Neutrophil (primary cell): ENCODE measurements at regions not wholly inside any gene's neighbourhood (a gene's known extent, or its start where the extent isn't known, plus 50 kb on each side); places are given as distances from the start of the nearest gene placed in this dataset.

ENCODE experiments used
- H3K27ac ChIP-seq: fragments of 200-600 bp; sonication (generic); 2 replicates; pipeline ENCODE4 v1.5.1; 2016; ENCODE audit warnings: mild to moderate bottlenecking, moderate library complexity
- H3K27me3 ChIP-seq: fragments of 200-600 bp; sonication (generic); 2 replicates; pipeline ENCODE4 v1.6.0; 2016; ENCODE audit warnings: mild to moderate bottlenecking
- H3K36me3 ChIP-seq: fragments of 200-600 bp; sonication (generic); 2 replicates; pipeline ENCODE4 v1.5.1; 2017
- H3K4me1 ChIP-seq, 2 experiments: fragments of 200-600 bp in 1 of 2; sonication (generic) in 1 of 2; 1 replicate in 1 of 2; 2 replicates in 1 of 2; pipeline versions ENCODE4 v1.5.1 to v1.6.1; 2013 to 2016; ENCODE audit warnings: low read depth in 1 of 2, low read length in 1 of 2, mild to moderate bottlenecking in 1 of 2, moderate library complexity in 1 of 2; ENCODE audit not compliant: control insufficient read depth in 1 of 2, insufficient read depth in 1 of 2
- H3K4me3 ChIP-seq, 2 experiments: fragments of 200-600 bp in 1 of 2; sonication (generic) in 1 of 2; 1 replicate in 1 of 2; 2 replicates in 1 of 2; pipeline ENCODE4 v1.5.1; 2013 to 2016; ENCODE audit warnings: low read depth in 1 of 2, low read length in 1 of 2, mild to moderate bottlenecking in 1 of 2, moderate library complexity in 1 of 2
- H3K9me3 ChIP-seq: fragments of 200-600 bp; sonication (generic); 2 replicates; pipeline ENCODE4 v1.5.1; 2016
- TF ChIP-seq, protein P1 (sequence below): fragments of 200-600 bp; sonication (generic); IDR thresholded peaks from 2 replicates; pipeline ENCODE4 v1.5.1; 2016; ENCODE audit warnings: antibody characterized with exemption

DNA sequence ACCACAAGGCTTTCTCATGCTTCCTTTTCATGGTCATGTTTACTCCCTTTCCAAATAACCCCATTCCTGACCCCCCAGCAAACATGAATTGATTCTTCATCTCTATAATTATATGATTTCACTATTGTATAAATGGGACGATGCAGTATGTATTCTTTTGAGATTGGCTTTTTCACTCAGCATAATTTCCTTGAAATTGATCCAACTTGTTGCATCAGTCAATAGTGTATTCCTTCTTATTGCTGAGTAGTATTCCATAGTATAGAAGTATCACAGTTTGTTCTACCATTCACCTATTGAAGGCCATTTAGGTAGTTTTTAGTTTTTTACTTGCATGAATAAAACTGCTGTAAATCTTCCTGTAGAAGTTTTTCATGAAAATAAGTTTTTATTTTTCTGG, 264.7 kb downstream of the BAMBI start:
- TF ChIP-seq, protein P1, sequence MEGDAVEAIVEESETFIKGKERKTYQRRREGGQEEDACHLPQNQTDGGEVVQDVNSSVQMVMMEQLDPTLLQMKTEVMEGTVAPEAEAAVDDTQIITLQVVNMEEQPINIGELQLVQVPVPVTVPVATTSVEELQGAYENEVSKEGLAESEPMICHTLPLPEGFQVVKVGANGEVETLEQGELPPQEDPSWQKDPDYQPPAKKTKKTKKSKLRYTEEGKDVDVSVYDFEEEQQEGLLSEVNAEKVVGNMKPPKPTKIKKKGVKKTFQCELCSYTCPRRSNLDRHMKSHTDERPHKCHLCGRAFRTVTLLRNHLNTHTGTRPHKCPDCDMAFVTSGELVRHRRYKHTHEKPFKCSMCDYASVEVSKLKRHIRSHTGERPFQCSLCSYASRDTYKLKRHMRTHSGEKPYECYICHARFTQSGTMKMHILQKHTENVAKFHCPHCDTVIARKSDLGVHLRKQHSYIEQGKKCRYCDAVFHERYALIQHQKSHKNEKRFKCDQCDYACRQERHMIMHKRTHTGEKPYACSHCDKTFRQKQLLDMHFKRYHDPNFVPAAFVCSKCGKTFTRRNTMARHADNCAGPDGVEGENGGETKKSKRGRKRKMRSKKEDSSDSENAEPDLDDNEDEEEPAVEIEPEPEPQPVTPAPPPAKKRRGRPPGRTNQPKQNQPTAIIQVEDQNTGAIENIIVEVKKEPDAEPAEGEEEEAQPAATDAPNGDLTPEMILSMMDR: no peak
- H3K27me3 ChIP-seq: peaks cover 37% of the 10 kb centered on the region

DNA sequence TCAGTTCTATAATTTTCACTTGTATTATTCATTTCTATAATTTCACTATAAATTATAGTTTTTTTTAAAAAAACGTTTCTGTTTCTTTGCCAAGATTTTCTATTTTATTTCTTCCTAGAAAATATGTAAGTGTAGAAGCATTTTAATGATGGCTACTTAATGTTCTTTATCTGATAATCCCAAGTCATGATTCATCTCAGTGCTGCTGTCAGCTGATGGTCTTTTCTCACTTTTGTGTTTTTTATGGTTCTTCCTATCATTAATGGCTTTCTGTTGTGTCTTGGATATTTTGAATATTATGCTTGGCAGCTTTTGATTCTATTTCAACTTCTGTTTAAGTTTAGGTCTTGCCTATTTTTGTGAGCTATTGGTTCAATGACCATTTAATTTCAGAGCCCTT, 268.6 kb downstream of the BAMBI start:
- Histone ChIP-seq H3K27me3 (peaks cover 26% of the 10 kb centered on the region), H3K4me3 (no peak overlapping the region), H3K9me3 (no peaks in the 10 kb centered on the region), H3K36me3 (no peaks in the 10 kb centered on the region), H3K4me1 (no peaks in the 10 kb centered on the region), H3K27ac (no peak overlapping the region)
- TF ChIP-seq, protein P1: no peak

More for the DNA sequence above, 264.7 kb downstream of the BAMBI start:
- Histone ChIP-seq H3K9me3 (no peaks in the 10 kb centered on the region), H3K4me1 (no peaks in the 10 kb centered on the region), H3K4me3 (no peak overlapping the region), H3K27ac (no peak overlapping the region), H3K36me3 (no peaks in the 10 kb centered on the region)

DNA sequence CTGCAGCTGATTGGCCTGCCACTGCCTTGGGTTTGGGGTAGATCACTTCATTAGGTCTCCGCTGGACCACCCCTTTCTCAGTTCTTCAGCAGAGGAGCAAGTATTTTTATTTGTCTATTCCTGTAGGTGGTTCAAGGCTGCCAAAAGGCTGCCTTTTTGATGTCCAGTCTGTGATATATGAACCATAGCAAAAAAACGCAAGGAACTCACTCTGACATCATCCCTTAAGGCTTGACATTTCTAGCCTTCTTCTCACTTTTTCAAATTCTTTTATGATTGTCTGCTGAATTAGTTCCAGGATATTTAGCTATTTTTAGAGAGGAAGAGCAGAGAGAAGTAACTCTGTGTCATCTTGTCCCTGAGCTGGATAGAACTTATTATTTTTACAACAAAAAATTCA, 269.2 kb downstream of the BAMBI start:
- Histone ChIP-seq H3K36me3 (no peaks in the 10 kb centered on the region), H3K9me3 (no peaks in the 10 kb centered on the region), H3K4me1 (no peaks in the 10 kb centered on the region), H3K27me3 (peaks cover 26% of the 10 kb centered on the region), H3K4me3 (no peak overlapping the region), H3K27ac (no peak overlapping the region)
- TF ChIP-seq, protein P1: no peak

DNA sequence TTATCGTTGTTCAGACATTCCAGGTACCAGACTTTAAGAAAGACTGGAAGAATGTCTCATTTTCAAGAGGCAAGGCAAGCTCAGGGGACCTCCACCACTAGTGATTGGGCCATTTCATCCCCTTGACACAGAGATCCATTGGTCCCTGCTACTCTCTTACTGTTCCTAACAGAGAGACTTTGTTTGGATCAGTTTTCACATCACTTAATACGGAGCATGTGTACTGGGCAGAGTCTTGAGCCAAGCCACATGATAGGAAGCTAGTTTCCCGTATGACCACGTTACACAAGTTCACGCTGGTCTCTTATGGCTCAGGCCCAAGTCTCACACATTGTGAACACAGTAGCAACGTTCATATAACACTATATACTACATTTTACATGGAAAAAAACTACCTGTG, 269.9 kb downstream of the BAMBI start:
- no peak overlapping the region for H3K4me3 ChIP-seq
- H3K27ac ChIP-seq: no peak overlapping the region
- peaks cover 32% of the 10 kb centered on the region for H3K27me3 ChIP-seq
- no peaks in the 10 kb centered on the region for H3K9me3 ChIP-seq
- TF ChIP-seq, protein P1: no peak
- no peaks in the 10 kb centered on the region for H3K4me1 ChIP-seq
- no peaks in the 10 kb centered on the region for H3K36me3 ChIP-seq

DNA sequence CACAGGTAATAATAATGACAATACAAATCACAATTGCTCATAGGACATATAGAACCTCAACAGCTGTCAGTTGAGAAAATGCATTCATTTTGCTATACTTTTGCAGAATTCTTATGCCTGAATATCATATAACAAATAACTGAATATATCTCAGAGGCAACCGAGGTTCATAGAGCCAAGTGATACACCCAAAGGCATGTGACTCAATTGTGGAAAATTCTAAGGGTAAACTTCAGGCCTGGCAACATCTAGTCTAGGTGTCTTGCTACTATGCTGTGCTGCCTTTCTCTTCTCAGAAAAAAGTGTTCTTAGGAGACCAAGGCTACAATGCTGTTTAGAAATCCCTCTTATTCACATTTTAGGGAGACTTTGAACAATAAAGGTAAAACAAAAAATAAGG, 270.7 kb downstream of the BAMBI start:
- Histone ChIP-seq H3K4me3 (no peak overlapping the region), H3K36me3 (no peaks in the 10 kb centered on the region), H3K27ac (no peak overlapping the region), H3K9me3 (no peaks in the 10 kb centered on the region), H3K27me3 (peaks cover 35% of the 10 kb centered on the region), H3K4me1 (no peaks in the 10 kb centered on the region)
- TF ChIP-seq, protein P1: no peak
